CD4-positive, alpha-beta memory T cell (primary cell): ENCODE measurements at regions not wholly inside any gene's neighbourhood (a gene's known extent, or its start where the extent isn't known, plus 50 kb on each side); places are given as distances from the start of the nearest gene placed in this dataset.

ENCODE experiments used
- CTCF ChIA-PET: fragments of 350-600 bp; sonication (Branson Sonifier 250); formaldehyde crosslinking; loops from one replicate; lab custom pipeline; 2021; ENCODE audit warnings: inconsistent platforms; ENCODE audit not compliant: partially characterized antibody; lab: Charles Lee
- POLR2A ChIA-PET: fragments of 350-600 bp; sonication (Branson Sonifier 250); formaldehyde crosslinking; loops from one replicate; lab custom pipeline; 2021; ENCODE audit not compliant: partially characterized antibody; lab: Charles Lee
- DNase-seq, 5 donors: peaks; one replicate each; pipeline versions ENCODE4 v3.0.0 to v3.0.0-alpha.2; 2020 to 2022; ENCODE audit warnings: mixed read lengths in 1 of 5
- H3K27ac ChIP-seq: one replicate; pipeline ENCODE4 v1.7.0; 2013; ENCODE audit warnings: low read depth, low read length
- H3K27me3 ChIP-seq: 2 replicates; pipeline ENCODE4 v1.7.0; 2013; ENCODE audit warnings: mild to moderate bottlenecking, low read length, moderate library complexity; ENCODE audit not compliant: insufficient read depth
- H3K36me3 ChIP-seq: 2 replicates; pipeline ENCODE4 v1.7.0; 2013; ENCODE audit warnings: mild to moderate bottlenecking, low read length, moderate library complexity; ENCODE audit not compliant: insufficient read depth
- H3K4me1 ChIP-seq: 2 replicates; pipeline ENCODE4 v1.7.0; 2013; ENCODE audit warnings: mild to moderate bottlenecking, low read length, moderate library complexity; ENCODE audit not compliant: insufficient read depth
- H3K4me3 ChIP-seq, 2 donors: one replicate each; pipeline ENCODE4 v1.7.0; 2013; ENCODE audit warnings: low read length in 2 of 2, mild to moderate bottlenecking in 1 of 2
- H3K9me3 ChIP-seq, 2 donors: one replicate each; pipeline ENCODE4 v1.7.0; 2013; ENCODE audit warnings: low read length in 2 of 2, control low read depth in 1 of 2; ENCODE audit not compliant: control insufficient read depth in 1 of 2
- H3K27ac Mint-ChIP-seq, 7 donors: one replicate each; pipeline ENCODE4 v1.8.0; 2020 to 2021; ENCODE audit warnings: mixed read lengths in 7 of 7, mild to moderate bottlenecking in 6 of 7, inconsistent platforms in 3 of 7, moderate library complexity in 3 of 7
- H3K27me3 Mint-ChIP-seq, 2 donors: one replicate each; pipeline ENCODE4 v1.8.0; 2020 to 2021; ENCODE audit warnings: mixed read lengths in 2 of 2
- H3K36me3 Mint-ChIP-seq, 2 donors: one replicate each; pipeline ENCODE4 v1.8.0; 2020 to 2021; ENCODE audit warnings: mixed read lengths in 2 of 2, inconsistent platforms in 1 of 2, mild to moderate bottlenecking in 1 of 2
- H3K4me1 Mint-ChIP-seq, 4 donors: one replicate each; pipeline ENCODE4 v1.8.0; 2020 to 2021; ENCODE audit warnings: mixed read lengths in 4 of 4, mild to moderate bottlenecking in 1 of 4
- H3K4me3 Mint-ChIP-seq, 8 donors: one replicate each; pipeline ENCODE4 v1.8.0; 2020 to 2021; ENCODE audit warnings: mixed read lengths in 8 of 8, mild to moderate bottlenecking in 7 of 8, moderate library complexity in 6 of 8, inconsistent platforms in 3 of 8
- H3K9me3 Mint-ChIP-seq, 8 donors: one replicate each; pipeline ENCODE4 v1.8.0; 2020 to 2021; ENCODE audit warnings: mixed read lengths in 8 of 8, mild to moderate bottlenecking in 5 of 8, inconsistent platforms in 3 of 8, moderate library complexity in 1 of 8
- intact Hi-C: fragments of 100-400 bp; cut with micrococcal nuclease; formaldehyde crosslinking; loops from one replicate; pipeline ENCODE4 v1.15.1; 2023

DNA sequence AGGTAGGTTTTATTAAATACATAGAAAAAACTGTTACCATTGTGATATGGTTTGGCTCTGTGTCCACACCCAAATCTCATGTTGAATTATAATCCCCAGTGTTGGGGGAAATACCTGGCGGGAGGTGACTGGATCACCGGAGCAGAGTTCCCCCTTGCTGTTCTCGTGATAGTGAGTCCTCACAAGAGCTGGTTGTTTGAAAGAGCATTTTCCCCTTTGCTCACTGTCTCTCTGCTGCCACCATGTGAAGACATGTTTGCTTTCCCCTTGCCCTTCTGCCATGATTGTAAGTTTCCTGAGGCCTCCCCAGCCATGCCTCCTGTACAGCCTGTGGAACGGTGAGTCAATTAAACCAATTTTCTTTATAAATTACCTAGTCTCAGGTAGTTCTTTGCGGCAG, 352.7 kb upstream of the SLC39A10 start:
- CTCF ChIA-PET: no interaction called here
- intact Hi-C loops: no loop called here

DNA sequence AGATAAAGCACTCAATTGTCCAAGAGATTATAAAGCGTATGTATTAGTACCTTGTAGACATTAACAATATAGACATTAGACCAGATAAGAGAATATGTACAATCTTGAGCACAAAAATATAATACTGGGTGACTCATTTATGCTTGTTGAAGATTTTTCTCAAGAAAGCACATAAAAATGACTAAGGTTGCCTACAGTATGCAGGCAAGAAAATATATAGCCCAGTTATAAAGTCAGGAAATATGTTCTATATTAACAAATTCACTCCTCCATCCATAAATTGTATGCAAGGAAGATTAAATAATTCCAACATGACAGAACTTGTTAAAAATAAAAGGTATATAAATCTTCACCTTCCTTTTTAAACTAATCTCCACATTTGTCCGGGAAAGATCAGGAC, 356.4 kb upstream of the SLC39A10 start:
- no peak overlapping the region for H3K4me3 ChIP-seq
- H3K27ac Mint-ChIP-seq: no peak overlapping the region
- no peaks in the 10 kb centered on the region for H3K9me3 Mint-ChIP-seq
- ChIA-PET CTCF (no interaction called here), POLR2A (no interaction called here)
- H3K4me1 ChIP-seq: no peaks in the 10 kb centered on the region
- no peak overlapping the region for H3K4me3 Mint-ChIP-seq
- no peaks in the 10 kb centered on the region for H3K9me3 ChIP-seq
- intact Hi-C loops: no loop called here
- H3K36me3 Mint-ChIP-seq: no peaks in the 10 kb centered on the region
- no peak for DNase-seq
- peaks cover 0 to 3% of the 10 kb centered on the region in 2 donors for H3K27me3 Mint-ChIP-seq
- H3K4me1 Mint-ChIP-seq: no peaks in the 10 kb centered on the region
- H3K27ac ChIP-seq: no peak overlapping the region
- H3K36me3 ChIP-seq: no peaks in the 10 kb centered on the region
- H3K27me3 ChIP-seq: no peaks in the 10 kb centered on the region

More for the DNA sequence above, 352.7 kb upstream of the SLC39A10 start:
- Mint-ChIP-seq H3K27ac (no peak overlapping the region), H3K4me1 (no peaks in the 10 kb centered on the region), H3K4me3 (no peak overlapping the region), H3K36me3 (no peaks in the 10 kb centered on the region), H3K9me3 (no peaks in the 10 kb centered on the region), H3K27me3 (peaks cover 0 to 3% of the 10 kb centered on the region in 2 donors)
- H3K36me3 ChIP-seq: no peaks in the 10 kb centered on the region
- H3K27me3 ChIP-seq: no peaks in the 10 kb centered on the region
- POLR2A ChIA-PET: no interaction called here
- no peak overlapping the region for H3K27ac ChIP-seq
- DNase-seq: no peak
- H3K9me3 ChIP-seq: no peaks in the 10 kb centered on the region
- H3K4me3 ChIP-seq: no peak overlapping the region
- no peaks in the 10 kb centered on the region for H3K4me1 ChIP-seq

DNA sequence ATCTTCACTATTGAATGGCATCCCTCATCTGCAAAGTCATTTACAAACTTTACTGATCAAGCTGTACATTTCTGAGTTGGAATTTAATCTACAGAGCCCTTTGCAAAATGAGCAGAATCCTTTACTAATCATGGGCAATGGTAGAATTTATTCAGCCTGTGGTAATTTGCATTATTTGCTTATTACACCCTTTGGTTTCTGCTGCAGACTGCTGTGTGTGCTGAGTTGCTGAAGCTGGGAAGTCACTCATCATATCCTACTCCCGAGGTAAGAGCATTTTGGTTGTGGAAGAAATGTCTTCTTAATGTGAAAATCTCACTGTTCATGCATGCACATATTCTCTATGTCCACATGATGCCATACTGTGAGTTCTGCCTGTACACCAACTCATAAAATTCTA, 357.4 kb upstream of the SLC39A10 start:
- CTCF ChIA-PET: interaction anchor here (1.2 kb wide), 1 partner anchor 35 kb away, joined by 4 read pairs; no protein-coding TSS in a partner anchor
- H3K4me3 Mint-ChIP-seq: no peak overlapping the region
- intact Hi-C loops: no loop called here

DNA sequence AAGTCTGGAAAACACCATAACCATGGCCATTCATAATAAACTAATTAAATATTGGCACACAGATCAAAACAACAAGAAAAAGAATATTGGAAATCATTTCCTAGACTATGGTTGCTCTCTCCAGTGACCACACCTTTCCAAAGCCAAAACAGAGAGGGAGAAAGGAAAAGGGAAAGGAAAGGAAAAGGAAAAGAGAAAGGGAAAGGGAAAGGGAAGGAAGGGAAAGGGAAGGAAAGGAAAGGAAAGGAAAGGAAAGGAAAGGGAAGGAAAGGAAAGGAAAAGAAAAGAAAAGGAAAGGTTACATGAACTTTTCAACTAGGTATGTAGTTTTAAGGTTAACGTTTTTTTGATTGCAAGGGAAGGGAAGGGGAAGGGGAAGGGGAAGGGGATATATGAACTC, 360.5 kb upstream of the SLC39A10 start:
- H3K27ac ChIP-seq: no peak overlapping the region
- H3K27ac Mint-ChIP-seq: no peak overlapping the region
- intact Hi-C loops: no loop called here
- H3K9me3 ChIP-seq: no peaks in the 10 kb centered on the region
- ChIA-PET CTCF (no interaction called here), POLR2A (no interaction called here)
- no peaks in the 10 kb centered on the region for H3K36me3 Mint-ChIP-seq
- H3K9me3 Mint-ChIP-seq: peaks cover 0 to 18% (median 4%) of the 10 kb centered on the region in 8 donors
- H3K4me3 ChIP-seq: no peak overlapping the region
- no peak overlapping the region for H3K4me3 Mint-ChIP-seq
- H3K36me3 ChIP-seq: no peaks in the 10 kb centered on the region
- H3K27me3 ChIP-seq: no peaks in the 10 kb centered on the region
- H3K27me3 Mint-ChIP-seq: peaks cover under 1 to 2% of the 10 kb centered on the region in 2 donors
- H3K4me1 ChIP-seq: no peaks in the 10 kb centered on the region
- no peak for DNase-seq
- no peaks in the 10 kb centered on the region for H3K4me1 Mint-ChIP-seq

More for the DNA sequence above, 357.4 kb upstream of the SLC39A10 start:
- no peaks in the 10 kb centered on the region for H3K36me3 Mint-ChIP-seq
- POLR2A ChIA-PET: no interaction called here
- Histone ChIP-seq H3K4me1 (no peaks in the 10 kb centered on the region), H3K36me3 (no peaks in the 10 kb centered on the region), H3K9me3 (no peaks in the 10 kb centered on the region), H3K4me3 (no peak overlapping the region), H3K27ac (no peak overlapping the region), H3K27me3 (no peaks in the 10 kb centered on the region)
- H3K4me1 Mint-ChIP-seq: no peaks in the 10 kb centered on the region
- no peak overlapping the region for H3K27ac Mint-ChIP-seq
- H3K9me3 Mint-ChIP-seq: peaks cover 0 to 5% (median 0%) of the 10 kb centered on the region in 8 donors
- H3K27me3 Mint-ChIP-seq: peaks cover 0 to 3% of the 10 kb centered on the region in 2 donors
- no peak for DNase-seq

DNA sequence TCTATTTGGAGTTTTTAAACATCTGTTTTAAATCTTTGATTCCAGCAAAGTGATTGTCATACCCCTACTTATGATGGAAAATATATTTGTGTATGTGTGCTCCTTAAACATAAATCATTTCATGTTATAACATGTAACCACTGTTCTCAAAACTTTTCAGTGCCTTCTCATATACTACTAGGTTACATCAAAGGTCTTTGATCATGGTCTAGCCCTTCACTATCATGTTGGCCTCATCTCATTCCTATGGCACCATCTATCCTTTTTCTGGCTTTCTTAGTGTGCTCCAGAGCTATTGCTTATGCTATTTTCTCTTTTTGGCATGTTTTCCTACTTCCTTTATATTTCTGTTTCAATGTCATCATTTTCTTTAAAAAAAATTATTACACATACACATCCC, 367.9 kb upstream of the SLC39A10 start:
- H3K4me1 ChIP-seq: no peaks in the 10 kb centered on the region
- Mint-ChIP-seq H3K27me3 (peaks cover 4% of the 10 kb centered on the region in 2 donors), H3K36me3 (no peaks in the 10 kb centered on the region), H3K9me3 (peaks cover 0 to 8% (median 2%) of the 10 kb centered on the region in 8 donors), H3K4me1 (no peaks in the 10 kb centered on the region), H3K27ac (no peak overlapping the region), H3K4me3 (no peak overlapping the region)
- no peak for DNase-seq
- H3K27ac ChIP-seq: no peak overlapping the region
- no peaks in the 10 kb centered on the region for H3K9me3 ChIP-seq
- POLR2A ChIA-PET: no interaction called here
- intact Hi-C loops: no loop called here
- no peak overlapping the region for H3K4me3 ChIP-seq
- H3K27me3 ChIP-seq: no peaks in the 10 kb centered on the region
- CTCF ChIA-PET: no interaction called here
- H3K36me3 ChIP-seq: no peaks in the 10 kb centered on the region

DNA sequence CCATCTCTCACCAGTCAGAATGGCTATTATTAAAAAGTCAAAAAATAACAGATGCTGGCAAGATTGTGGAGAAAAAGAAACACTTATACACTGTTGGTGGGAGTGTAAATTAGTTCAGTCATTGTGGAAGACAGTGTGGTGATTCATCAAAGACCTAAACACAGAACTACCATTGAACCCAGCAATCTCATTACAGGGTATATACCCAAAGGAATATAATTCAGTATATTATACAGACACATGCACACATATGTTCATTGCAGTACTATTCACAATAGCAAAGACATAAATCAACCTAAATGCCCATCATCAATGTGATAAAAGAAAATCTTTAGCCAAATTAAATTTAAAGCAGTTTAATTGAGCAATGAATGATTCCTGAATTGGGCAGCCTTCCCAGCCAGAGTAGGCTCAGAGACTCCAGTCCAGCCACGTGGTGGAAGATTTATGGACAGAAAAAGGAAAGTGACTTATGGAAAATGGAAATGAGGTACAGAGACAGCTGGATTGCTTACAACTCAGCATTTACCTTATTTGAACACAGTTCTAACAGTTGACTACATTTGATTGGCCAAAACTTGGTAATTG, 377.1 kb upstream of the SLC39A10 start:
- H3K36me3 Mint-ChIP-seq: no peaks in the 10 kb centered on the region
- ChIA-PET POLR2A (no interaction called here), CTCF (no interaction called here)
- Histone ChIP-seq H3K36me3 (no peaks in the 10 kb centered on the region), H3K27ac (no peak overlapping the region), H3K27me3 (no peaks in the 10 kb centered on the region), H3K4me1 (no peaks in the 10 kb centered on the region), H3K9me3 (no peaks in the 10 kb centered on the region), H3K4me3 (no peak overlapping the region)
- H3K9me3 Mint-ChIP-seq: peaks cover 0 to 2% (median 0%) of the 10 kb centered on the region in 8 donors
- H3K4me1 Mint-ChIP-seq: no peaks in the 10 kb centered on the region
- H3K4me3 Mint-ChIP-seq: no peak overlapping the region
- DNase-seq: no peak
- H3K27ac Mint-ChIP-seq: no peak overlapping the region
- intact Hi-C loops: no loop called here
- H3K27me3 Mint-ChIP-seq: peaks cover 0 to 5% of the 10 kb centered on the region in 2 donors

DNA sequence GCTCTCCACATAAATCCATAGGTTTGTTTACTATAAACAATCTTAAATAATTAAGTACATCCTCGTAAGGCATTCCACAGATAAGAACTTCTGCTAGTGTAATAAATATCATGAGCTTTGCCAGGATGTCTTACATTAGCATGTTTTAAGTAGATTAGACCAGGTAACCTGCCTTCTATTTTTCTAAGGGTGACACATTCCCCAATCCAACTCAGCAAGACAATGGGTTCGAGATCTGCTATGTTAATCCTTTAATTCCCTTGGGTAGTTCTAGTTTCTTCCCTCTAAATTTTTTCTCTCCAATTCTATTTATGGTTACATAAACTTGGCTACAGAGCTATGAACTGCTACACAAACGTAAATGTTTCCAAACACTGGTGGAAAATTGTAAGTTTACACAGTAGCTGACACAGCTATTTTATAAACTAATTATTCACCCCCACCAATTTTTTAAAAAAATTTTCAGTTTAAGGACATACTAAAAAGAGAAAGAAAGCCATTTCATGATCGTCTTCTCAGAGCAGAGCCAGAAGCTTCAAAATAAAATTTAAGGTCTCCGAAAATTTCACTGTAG, 386.5 kb upstream of the SLC39A10 start:
- Mint-ChIP-seq H3K36me3 (no peaks in the 10 kb centered on the region), H3K4me1 (no peaks in the 10 kb centered on the region), H3K27ac (no peak overlapping the region), H3K4me3 (no peak overlapping the region), H3K9me3 (peaks cover 0 to 3% (median under 1%) of the 10 kb centered on the region in 8 donors), H3K27me3 (peaks cover 7 to 11% of the 10 kb centered on the region in 2 donors)
- ChIA-PET CTCF (no interaction called here), POLR2A (no interaction called here)
- intact Hi-C loops: no loop called here
- no peak overlapping the region for H3K27ac ChIP-seq
- no peaks in the 10 kb centered on the region for H3K27me3 ChIP-seq
- no peaks in the 10 kb centered on the region for H3K4me1 ChIP-seq
- H3K36me3 ChIP-seq: no peaks in the 10 kb centered on the region
- DNase-seq: no peak
- no peak overlapping the region for H3K4me3 ChIP-seq
- H3K9me3 ChIP-seq: no peaks in the 10 kb centered on the region
